ENCODE measurements at regions not wholly inside any gene's neighbourhood (a gene's known extent, or its start where the extent isn't known, plus 50 kb on each side); places are given as distances from the start of the nearest gene placed in this dataset.

DNA sequence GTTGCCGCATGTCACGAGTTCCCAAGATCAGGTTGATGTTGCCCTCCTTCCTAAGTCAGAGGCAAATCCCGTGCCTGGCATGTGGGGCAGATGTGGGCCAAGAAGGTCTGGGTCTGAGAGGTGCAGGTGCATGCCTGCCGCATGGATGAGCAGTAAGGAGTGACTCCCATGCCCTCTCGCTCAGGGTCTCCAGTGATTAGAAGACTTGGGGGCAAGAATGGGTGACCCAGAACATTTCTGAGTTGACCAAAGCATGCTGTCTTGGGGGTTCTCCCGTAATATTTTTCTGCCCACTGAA is 120.6 kb upstream of the HDAC4 start:
- no peak overlapping the region for H3K4me2 ChIP-seq (ENCODE audit: extremely low read depth, insufficient read depth, low read length)
- no peaks in the 10 kb centered on the region for H4K20me1 ChIP-seq (ENCODE audit: control insufficient read depth, extremely low read depth, insufficient read depth, low read length)
- H3K4me1 ChIP-seq (ENCODE audit: control insufficient read depth, extremely low read depth, insufficient read depth, low read length) = no peaks in the 10 kb centered on the region
- no peaks in the 10 kb centered on the region for H3K79me2 ChIP-seq (ENCODE audit: control insufficient read depth, insufficient read depth, low read length)
- H3K4me3 ChIP-seq (replicated peaks in 1 of 4; ENCODE audit: control extremely low read depth in 1 of 4, insufficient read depth in 1 of 4, low read depth in 3 of 4, low read length in 4 of 4) = no peak overlapping the region
- H3K9me3 ChIP-seq (ENCODE audit: control insufficient read depth, insufficient read depth, low read depth, low read length) = no peaks in the 10 kb centered on the region
- H3K27ac ChIP-seq (ENCODE audit: insufficient read depth, low read length) = no peak overlapping the region
- no peak overlapping the region for H3K9ac ChIP-seq (ENCODE audit: insufficient read depth, low read length)
- H3K27me3 ChIP-seq (ENCODE audit: control insufficient read depth, insufficient read depth, low read length) = no peaks in the 10 kb centered on the region
- no peak for DNase-seq (ENCODE audit: low read depth in 2 of 2)
- H2AFZ ChIP-seq (ENCODE audit: low read length) = no peak overlapping the region
- no peaks in the 10 kb centered on the region for H3K36me3 ChIP-seq (ENCODE audit: control insufficient read depth, insufficient read depth, low read length)
- TF ChIP-seq CTCF (conservative IDR thresholded peaks at IDR 0.05 in 1 of 2, IDR thresholded peaks at IDR 0.05 in 1 of 2; ENCODE audit: low read depth in 1 of 2, low read length in 2 of 2) (no peak), EZH2 (IDR thresholded peaks at IDR 0.05; ENCODE audit: low read length, missing control alignments) (no peak)

DNA sequence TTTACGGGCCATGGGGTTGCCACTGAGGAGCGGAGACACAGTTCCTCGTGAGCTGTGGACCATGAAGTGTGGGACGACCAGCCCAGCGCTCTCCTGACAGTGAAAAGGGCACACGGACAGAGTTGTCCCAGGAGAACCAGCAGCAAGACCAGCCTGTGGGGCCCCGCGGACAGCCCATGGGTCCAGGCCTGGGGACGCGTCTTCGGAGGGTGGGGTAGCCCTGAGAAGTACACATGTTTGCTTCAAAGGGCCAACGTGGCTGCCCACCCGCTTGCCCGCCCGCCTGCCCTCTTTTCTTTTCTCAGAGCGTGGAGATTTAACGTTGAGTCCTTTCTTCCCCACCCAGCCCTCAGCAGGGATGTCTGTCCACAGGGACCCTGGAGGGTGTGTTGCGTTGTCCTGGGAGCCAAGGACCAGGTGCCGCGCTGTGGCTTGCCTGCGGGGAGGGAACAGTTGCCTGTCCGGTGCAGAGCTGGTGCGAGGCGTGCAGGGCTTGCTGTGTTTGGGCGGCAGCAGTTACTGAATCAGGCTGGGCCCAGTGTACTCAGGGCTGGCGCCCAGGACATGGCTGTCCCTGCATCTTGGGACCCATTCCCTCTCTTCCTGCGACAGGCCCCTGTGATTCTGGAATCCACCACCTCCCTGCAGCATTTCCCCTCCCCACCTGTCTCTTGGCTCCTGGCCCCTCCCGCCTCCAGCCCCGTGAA is 120.1 kb upstream of the HDAC4 start:
- DNase-seq (ENCODE audit: low read depth in 2 of 2) = no peak
- no peak overlapping the region for H3K9ac ChIP-seq (ENCODE audit: insufficient read depth, low read length)
- H3K27me3 ChIP-seq (ENCODE audit: control insufficient read depth, insufficient read depth, low read length) = no peaks in the 10 kb centered on the region
- TF ChIP-seq EZH2 (IDR thresholded peaks at IDR 0.05; ENCODE audit: low read length, missing control alignments) (no peak), CTCF (conservative IDR thresholded peaks at IDR 0.05 in 1 of 2, IDR thresholded peaks at IDR 0.05 in 1 of 2; ENCODE audit: low read depth in 1 of 2, low read length in 2 of 2) (no peak)
- H4K20me1 ChIP-seq (ENCODE audit: control insufficient read depth, extremely low read depth, insufficient read depth, low read length) = no peaks in the 10 kb centered on the region
- no peaks in the 10 kb centered on the region for H3K79me2 ChIP-seq (ENCODE audit: control insufficient read depth, insufficient read depth, low read length)
- H3K4me3 ChIP-seq (replicated peaks in 1 of 4; ENCODE audit: control extremely low read depth in 1 of 4, insufficient read depth in 1 of 4, low read depth in 3 of 4, low read length in 4 of 4) = no peak overlapping the region
- H3K9me3 ChIP-seq (ENCODE audit: control insufficient read depth, insufficient read depth, low read depth, low read length) = no peaks in the 10 kb centered on the region
- H2AFZ ChIP-seq (ENCODE audit: low read length) = no peak overlapping the region
- no peaks in the 10 kb centered on the region for H3K4me1 ChIP-seq (ENCODE audit: control insufficient read depth, extremely low read depth, insufficient read depth, low read length)
- no peaks in the 10 kb centered on the region for H3K36me3 ChIP-seq (ENCODE audit: control insufficient read depth, insufficient read depth, low read length)
- no peak overlapping the region for H3K4me2 ChIP-seq (ENCODE audit: extremely low read depth, insufficient read depth, low read length)
- H3K27ac ChIP-seq (ENCODE audit: insufficient read depth, low read length) = no peak overlapping the region

- no peak overlapping the region for H3K9ac ChIP-seq (ENCODE audit: insufficient read depth, low read length)
- DNase-seq (ENCODE audit: low read depth in 2 of 2) = no peak
- H3K79me2 ChIP-seq (ENCODE audit: control insufficient read depth, insufficient read depth, low read length) = no peaks in the 10 kb centered on the region
- no peaks in the 10 kb centered on the region for H3K27me3 ChIP-seq (ENCODE audit: control insufficient read depth, insufficient read depth, low read length)
- no peak overlapping the region for H3K4me2 ChIP-seq (ENCODE audit: extremely low read depth, insufficient read depth, low read length)
- H4K20me1 ChIP-seq (ENCODE audit: control insufficient read depth, extremely low read depth, insufficient read depth, low read length) = no peaks in the 10 kb centered on the region
- H3K27ac ChIP-seq (ENCODE audit: insufficient read depth, low read length) = no peak overlapping the region
- no peaks in the 10 kb centered on the region for H3K36me3 ChIP-seq (ENCODE audit: control insufficient read depth, insufficient read depth, low read length)
- no peaks in the 10 kb centered on the region for H3K4me1 ChIP-seq (ENCODE audit: control insufficient read depth, extremely low read depth, insufficient read depth, low read length)
- H3K4me3 ChIP-seq (replicated peaks in 1 of 4; ENCODE audit: control extremely low read depth in 1 of 4, insufficient read depth in 1 of 4, low read depth in 3 of 4, low read length in 4 of 4) = no peak overlapping the region
- no peaks in the 10 kb centered on the region for H3K9me3 ChIP-seq (ENCODE audit: control insufficient read depth, insufficient read depth, low read depth, low read length)
- H2AFZ ChIP-seq (ENCODE audit: low read length) = no peak overlapping the region
- TF ChIP-seq EZH2 (IDR thresholded peaks at IDR 0.05; ENCODE audit: low read length, missing control alignments) (no peak), CTCF (conservative IDR thresholded peaks at IDR 0.05 in 1 of 2, IDR thresholded peaks at IDR 0.05 in 1 of 2; ENCODE audit: low read depth in 1 of 2, low read length in 2 of 2) (no peak)
Measured at GRCh38 chr2:239519921-239520585, 119.2 kb upstream of the HDAC4 start.
